Upper lobe of right lung (tissue), 1 donor: ENCODE measurements at regions not wholly inside any gene's neighbourhood (a gene's known extent, or its start where the extent isn't known, plus 50 kb on each side); places are given as distances from the start of the nearest gene placed in this dataset.

Experiments used
- ATAC-seq: fragments of 200-7000 bp; cut with Tn5 transposase; one replicate; pipeline ENCODE4 v1.9.1; 2020; ENCODE audit warnings: mild to moderate bottlenecking, moderate library complexity
- DNase-seq: peaks from one replicate; pipeline ENCODE4 v3.0.0-alpha.2; 2020
- H3K27ac ChIP-seq: fragments of 200-600 bp; one replicate; pipeline ENCODE4 v1.8.0; 2022
- H3K27me3 ChIP-seq: fragments of 200-600 bp; one replicate; pipeline ENCODE4 v1.8.0; 2022; ENCODE audit warnings: mild to moderate bottlenecking
- H3K36me3 ChIP-seq: fragments of 200-600 bp; one replicate; pipeline ENCODE4 v1.8.0; 2022
- H3K4me1 ChIP-seq: fragments of 200-600 bp; one replicate; pipeline ENCODE4 v1.8.0; 2022
- H3K4me3 ChIP-seq: fragments of 200-600 bp; one replicate; pipeline ENCODE4 v1.8.0; 2022; ENCODE audit warnings: mild to moderate bottlenecking
- H3K9me3 ChIP-seq: fragments of 200-600 bp; one replicate; pipeline ENCODE4 v1.8.0; 2022
- CTCF ChIP-seq: fragments of 200-600 bp; IDR thresholded peaks from one replicate; pipeline ENCODE4 v1.8.0; 2022; ENCODE audit warnings: antibody characterized with exemption
- intact Hi-C: fragments of 100-400 bp; cut with DNase I; formaldehyde crosslinking; loops from one replicate; pipeline ENCODE4 v1.11.0; 2022
- donor health status: DM: no; HTN: yes; CAD: no; lungs with severe emphysema.

- intact Hi-C loops = no loop called here
- H3K4me1 ChIP-seq = no peaks in the 10 kb centered on the region
- no peaks in the 10 kb centered on the region for H3K9me3 ChIP-seq
- no peak overlapping the region for H3K27ac ChIP-seq
- no peaks in the 10 kb centered on the region for H3K36me3 ChIP-seq
- no peak overlapping the region for H3K4me3 ChIP-seq
- ATAC-seq (no peak), DNase-seq (no peak)
- TF ChIP-seq CTCF = no peak
- no peaks in the 10 kb centered on the region for H3K27me3 ChIP-seq
Measured at GRCh38 chr10:57221674-57222073, 860.6 kb upstream of the ZWINT start.

- DNase-seq (no peak), ATAC-seq (no peak)
- H3K36me3 ChIP-seq = no peaks in the 10 kb centered on the region
- intact Hi-C loops = no loop called here
- TF ChIP-seq CTCF = no peak
- H3K27ac ChIP-seq = no peak overlapping the region
- no peaks in the 10 kb centered on the region for H3K9me3 ChIP-seq
- no peaks in the 10 kb centered on the region for H3K27me3 ChIP-seq
- no peaks in the 10 kb centered on the region for H3K4me1 ChIP-seq
- H3K4me3 ChIP-seq = no peak overlapping the region
Measured at GRCh38 chr10:57218382-57218781, 857.3 kb upstream of the ZWINT start.

- ATAC-seq (no peak), DNase-seq (no peak)
- Histone ChIP-seq H3K4me3 (no peak overlapping the region), H3K9me3 (no peaks in the 10 kb centered on the region), H3K27ac (no peak overlapping the region), H3K4me1 (no peaks in the 10 kb centered on the region), H3K36me3 (no peaks in the 10 kb centered on the region), H3K27me3 (no peaks in the 10 kb centered on the region)
- intact Hi-C loops = no loop called here
- no peak for TF ChIP-seq CTCF
Measured at GRCh38 chr10:57202356-57202755, 841.3 kb upstream of the ZWINT start.

GRCh38 chr10:57188846-57189245, 827.8 kb upstream of the ZWINT start:
- no peak overlapping the region for H3K27ac ChIP-seq
- DNase-seq (no peak), ATAC-seq (no peak)
- TF ChIP-seq CTCF = no peak
- intact Hi-C loops = no loop called here
- H3K36me3 ChIP-seq = no peaks in the 10 kb centered on the region
- no peaks in the 10 kb centered on the region for H3K4me1 ChIP-seq
- no peaks in the 10 kb centered on the region for H3K27me3 ChIP-seq
- H3K9me3 ChIP-seq = no peaks in the 10 kb centered on the region
- H3K4me3 ChIP-seq = no peak overlapping the region

GRCh38 chr10:57186201-57186600, 825.1 kb upstream of the ZWINT start:
- ATAC-seq (no peak), DNase-seq (no peak)
- TF ChIP-seq CTCF = no peak

GRCh38 chr10:57169597-57169996, 808.5 kb upstream of the ZWINT start:
- intact Hi-C loops = no loop called here
- Histone ChIP-seq H3K4me1 (no peaks in the 10 kb centered on the region), H3K36me3 (no peaks in the 10 kb centered on the region), H3K27ac (no peak overlapping the region), H3K9me3 (no peaks in the 10 kb centered on the region), H3K4me3 (no peak overlapping the region), H3K27me3 (no peaks in the 10 kb centered on the region)
- ATAC-seq = no peak
- TF ChIP-seq CTCF = no peak
- no peak for DNase-seq

More at GRCh38 chr10:57186201-57186600, 825.1 kb upstream of the ZWINT start:
- Histone ChIP-seq H3K27me3 (no peaks in the 10 kb centered on the region), H3K4me3 (no peak overlapping the region), H3K27ac (no peak overlapping the region), H3K4me1 (no peaks in the 10 kb centered on the region), H3K9me3 (no peaks in the 10 kb centered on the region), H3K36me3 (no peaks in the 10 kb centered on the region)
- intact Hi-C loops = no loop called here
